K562 (cell line): ENCODE measurements at regions not wholly inside any gene's neighbourhood (a gene's known extent, or its start where the extent isn't known, plus 50 kb on each side); places are given as distances from the start of the nearest gene placed in this dataset.

Source experiments
- ATAC-seq: fragments of 200-7000 bp; cut with Tn5 transposase; 3 replicates; pipeline ENCODE4 v1.9.1; 2020; ENCODE audit warnings: moderate library complexity
- BruUV-seq: library from RNA; stranded (reverse); fragments of 400-500 nt; replicated peaks from 2 replicates; lab custom pipeline; 2021; lab: Mats Ljungman, UMichigan
- CTCF ChIA-PET: fragments of 300-600 bp; formaldehyde crosslinking; extraction: SDS; loops from one replicate; lab custom pipeline; 2021; ENCODE audit warnings: low intra/inter-chr PET ratio; lab: Yijun Ruan, JAX
- POLR2A ChIA-PET: fragments of 300-600, 350-650 bp; sonication (Branson Sonifier 250); formaldehyde crosslinking; extraction: SDS; loops from one replicate; lab custom pipeline; 2021; ENCODE audit warnings: antibody characterized with exemption, inconsistent platforms; lab: Yijun Ruan, JAX
- DNase-seq, 4 experiments: peaks; one replicate each; pipeline versions ENCODE4 v3.0.0 to v3.0.0-alpha.2; 2011 to 2018; ENCODE audit warnings: low spot score in 3 of 4, mixed read lengths in 3 of 4; ENCODE audit errors: extremely low read depth in 1 of 4
- FAIRE-seq: peaks from 2 replicates; lab custom pipeline; 2011; peaks lifted over from hg19 to GRCh38; lab: Jason Lieb, UNC
- H2AFZ ChIP-seq: 2 replicates; pipeline ENCODE4 v1.6.0; 2011; ENCODE audit warnings: low read depth, low read length, control low read depth, inconsistent platforms
- H3K27ac ChIP-seq: fragments of 200-600 bp; 3 replicates; pipeline ENCODE4 v1.8.0; 2011; ENCODE audit warnings: low read depth, mild to moderate bottlenecking, control low read depth, inconsistent platforms, low read length, moderate library complexity, mixed read lengths; ENCODE audit errors: extremely low read depth
- H3K27me3 ChIP-seq, 2 experiments: fragments of 300-600 bp in 1 of 2; 2 replicates in 1 of 2; 3 replicates in 1 of 2; pipeline versions ENCODE4 v1.6.0 to v1.8.0; 2011; ENCODE audit warnings: inconsistent platforms in 2 of 2, low read length in 2 of 2, mild to moderate bottlenecking in 1 of 2, mixed read lengths in 1 of 2, moderate library complexity in 1 of 2; ENCODE audit not compliant: control insufficient read depth in 2 of 2, insufficient read depth in 2 of 2
- H3K36me3 ChIP-seq: fragments of 300-600 bp; 3 replicates; pipeline ENCODE4 v1.8.0; 2011; ENCODE audit warnings: mild to moderate bottlenecking, low read length, inconsistent platforms; ENCODE audit not compliant: control insufficient read depth, insufficient read depth
- H3K4me1 ChIP-seq, 2 experiments: fragments of 200-600 bp in 1 of 2; replicated peaks in 1 of 2; 2 replicates in 1 of 2; 3 replicates in 1 of 2; pipeline versions ENCODE4 v1.5.1 to v1.8.0; 2011; ENCODE audit warnings: inconsistent platforms in 2 of 2, low read length in 2 of 2, mild to moderate bottlenecking in 1 of 2, mixed read lengths in 1 of 2, moderate library complexity in 1 of 2; ENCODE audit not compliant: control insufficient read depth in 2 of 2, insufficient read depth in 2 of 2
- H3K4me2 ChIP-seq: 2 replicates; pipeline ENCODE4 v1.6.1; 2011; ENCODE audit warnings: low read length, control low read depth, inconsistent platforms, mixed read lengths; ENCODE audit not compliant: insufficient read depth
- H3K4me3 ChIP-seq: fragments of 200-600 bp; sonication (generic), shearing (Covaris generic); 2 replicates; pipeline ENCODE4 v1.5.1; 2016; ENCODE audit warnings: control low read depth, inconsistent platforms
- H3K79me2 ChIP-seq: fragments of 200-600 bp; 3 replicates; pipeline ENCODE4 v1.8.0; 2011; ENCODE audit warnings: low read length, inconsistent platforms; ENCODE audit not compliant: control insufficient read depth, insufficient read depth
- H3K9ac ChIP-seq, 2 experiments: 2 replicates each; pipeline versions ENCODE4 v1.6.0 to v1.6.1; 2011; ENCODE audit warnings: low read depth in 2 of 2, low read length in 2 of 2, control low read depth in 1 of 2, inconsistent platforms in 1 of 2, mild to moderate bottlenecking in 1 of 2, mixed read lengths in 1 of 2; ENCODE audit not compliant: insufficient read depth in 1 of 2
- H3K9me1 ChIP-seq: one replicate; pipeline ENCODE4 v1.6.0; 2011; ENCODE audit warnings: inconsistent platforms, mild to moderate bottlenecking, low read length, moderate library complexity; ENCODE audit not compliant: control insufficient read depth, insufficient read depth
- H3K9me3 ChIP-seq: replicated peaks from 2 replicates; pipeline ENCODE4 v1.5.1; 2011; ENCODE audit warnings: low read depth, low read length, inconsistent platforms; ENCODE audit not compliant: control insufficient read depth, insufficient read depth
- H4K20me1 ChIP-seq: replicated peaks from 2 replicates; pipeline ENCODE4 v1.6.1; 2011; ENCODE audit warnings: low read length, inconsistent platforms, mixed read lengths; ENCODE audit not compliant: control insufficient read depth, insufficient read depth
- C11orf30 ChIP-seq: fragments of 450-650 bp; IDR thresholded peaks from 2 replicates; pipeline ENCODE4 v1.6.1; 2016; ENCODE audit warnings: low read depth, mild to moderate bottlenecking
- CHCHD3 ChIP-seq: fragments of 250-450 bp; sonication (Bioruptor Pico); IDR thresholded peaks from 2 replicates; pipeline ENCODE4 v2.1.2; 2022; ENCODE audit warnings: mild to moderate bottlenecking
- GTF2F1 ChIP-seq: IDR thresholded peaks from 2 replicates; pipeline ENCODE4 v1.6.1; 2011; ENCODE audit warnings: low read depth, low read length, improper control_type of control experiment
- MTA3 ChIP-seq: fragments of 450-650 bp; formaldehyde crosslinking; IDR thresholded peaks from 2 replicates; pipeline ENCODE4 v1.6.1; 2017; ENCODE audit warnings: mild to moderate bottlenecking, borderline replicate concordance
- NR3C1 ChIP-seq: sonication (generic); formaldehyde crosslinking; IDR thresholded peaks from 2 replicates; pipeline ENCODE4 v1.8.1; 2022; ENCODE audit warnings: missing genetic modification reagents
- POLR2AphosphoS2 ChIP-seq: IDR thresholded peaks from 2 replicates; pipeline ENCODE4 v1.6.1; 2012; ENCODE audit warnings: low read length, improper control_type of control experiment
- PURB ChIP-seq: sonication (generic); formaldehyde crosslinking; IDR thresholded peaks from 2 replicates; pipeline ENCODE4 v1.9.0; 2021; ENCODE audit warnings: low read depth, mild to moderate bottlenecking, missing genetic modification reagents
- PYGO2 ChIP-seq: fragments of 450-650 bp; IDR thresholded peaks from 2 replicates; pipeline ENCODE4 v1.6.1; 2016; ENCODE audit warnings: mild to moderate bottlenecking, missing genetic modification characterization, moderate library complexity, missing compliant biosample characterization
- SMAD1 ChIP-seq: fragments of 150-350 bp; IDR thresholded peaks from 2 replicates; pipeline ENCODE4 v1.6.1; 2014; ENCODE audit warnings: low read length, low read depth; ENCODE audit not compliant: partially characterized antibody
- ZFX ChIP-seq: sonication (generic); formaldehyde crosslinking; IDR thresholded peaks from 2 replicates; pipeline ENCODE4 v1.8.0; 2022; ENCODE audit warnings: mild to moderate bottlenecking, missing genetic modification reagents, moderate library complexity
- ZNF589 ChIP-seq: fragments of 200-800 bp; sonication (Bioruptor generic); IDR thresholded peaks from 2 replicates; pipeline ENCODE4 v1.6.1; 2016; ENCODE audit warnings: low read depth, missing genetic modification characterization, missing compliant biosample characterization
- WGBS: fragments of 100-300 bp; shearing (Covaris generic); methylation state at CpG from one replicate; pipeline ENCODE4 v1.1.6; 2016; ENCODE audit warnings: low coverage, mixed read lengths; ENCODE audit not compliant: insufficient coverage; ENCODE audit errors: missing lambda C conversion rate; 5-methylcytosine and 5-hydroxymethylcytosine counted together
- in situ Hi-C: fragments of 300-500 bp; cut with MboI; formaldehyde crosslinking; loops from 4 replicates; pipeline ENCODE4 v1.15.0; 2018; ENCODE audit warnings: inconsistent platforms, mixed read lengths
- intact Hi-C: fragments of 100-400 bp; cut with micrococcal nuclease; formaldehyde crosslinking; loops from 2 replicates; pipeline ENCODE4 v1.14.2; 2022
- TF ChIP-seq, protein P1 (sequence below), 2 experiments: fragments of 450-650 bp in 1 of 2; sonication (generic) in 1 of 2; formaldehyde crosslinking in 1 of 2; IDR thresholded peaks in 1 of 2; conservative IDR thresholded peaks in 1 of 2; 2 replicates each; pipeline versions ENCODE4 v1.6.1 to v1.8.1; 2016 to 2023; ENCODE audit warnings: mild to moderate bottlenecking in 2 of 2, moderate library complexity in 2 of 2, inconsistent platforms in 1 of 2, missing genetic modification reagents in 1 of 2
- TF ChIP-seq, protein P2 (sequence below): IDR thresholded peaks from 2 replicates; pipeline ENCODE4 v1.6.1; 2012; ENCODE audit warnings: low read depth, low read length, improper control_type of control experiment, borderline replicate concordance
- TF ChIP-seq, protein P3 (sequence below): fragments of 450-650 bp; formaldehyde crosslinking; IDR thresholded peaks from 2 replicates; pipeline ENCODE4 v1.4.0; 2022; ENCODE audit warnings: mild to moderate bottlenecking, moderate library complexity
- TF ChIP-seq, protein P4 (sequence below): fragments of 450-650 bp; IDR thresholded peaks from 2 replicates; pipeline ENCODE4 v1.6.1; 2017; ENCODE audit warnings: antibody characterized with exemption, mild to moderate bottlenecking

DNA sequence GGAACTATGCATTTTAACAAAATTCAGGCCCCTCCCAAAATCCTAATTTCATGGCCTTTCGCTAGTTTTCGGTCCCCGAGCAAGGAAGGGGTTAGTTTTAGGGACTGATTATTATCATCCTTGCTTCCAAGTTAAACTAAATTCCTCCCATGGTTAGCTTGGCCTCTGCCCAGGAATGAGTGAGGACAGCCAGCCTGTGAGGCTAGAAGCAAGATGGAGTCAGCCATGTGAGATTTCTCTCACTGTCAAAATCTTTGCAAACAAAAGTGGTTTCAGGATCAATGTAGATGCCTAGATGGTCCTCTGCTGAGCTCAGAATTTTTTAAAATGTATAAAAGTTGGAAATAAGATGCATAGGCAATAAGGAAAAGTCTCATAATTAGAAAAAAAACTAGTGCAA lies 208.9 kb downstream of the RSL24D1 start (continued):
- TF ChIP-seq, protein P1, sequence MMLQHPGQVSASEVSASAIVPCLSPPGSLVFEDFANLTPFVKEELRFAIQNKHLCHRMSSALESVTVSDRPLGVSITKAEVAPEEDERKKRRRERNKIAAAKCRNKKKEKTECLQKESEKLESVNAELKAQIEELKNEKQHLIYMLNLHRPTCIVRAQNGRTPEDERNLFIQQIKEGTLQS (IDR thresholded peaks at IDR 0.05) = no peak
- TF ChIP-seq, protein P1 (CRISPR knock-in tag; conservative IDR thresholded peaks at IDR 0.05) = no peak
- TF ChIP-seq PURB (CRISPR knock-in tag) = no peak
- TF ChIP-seq, protein P2, sequence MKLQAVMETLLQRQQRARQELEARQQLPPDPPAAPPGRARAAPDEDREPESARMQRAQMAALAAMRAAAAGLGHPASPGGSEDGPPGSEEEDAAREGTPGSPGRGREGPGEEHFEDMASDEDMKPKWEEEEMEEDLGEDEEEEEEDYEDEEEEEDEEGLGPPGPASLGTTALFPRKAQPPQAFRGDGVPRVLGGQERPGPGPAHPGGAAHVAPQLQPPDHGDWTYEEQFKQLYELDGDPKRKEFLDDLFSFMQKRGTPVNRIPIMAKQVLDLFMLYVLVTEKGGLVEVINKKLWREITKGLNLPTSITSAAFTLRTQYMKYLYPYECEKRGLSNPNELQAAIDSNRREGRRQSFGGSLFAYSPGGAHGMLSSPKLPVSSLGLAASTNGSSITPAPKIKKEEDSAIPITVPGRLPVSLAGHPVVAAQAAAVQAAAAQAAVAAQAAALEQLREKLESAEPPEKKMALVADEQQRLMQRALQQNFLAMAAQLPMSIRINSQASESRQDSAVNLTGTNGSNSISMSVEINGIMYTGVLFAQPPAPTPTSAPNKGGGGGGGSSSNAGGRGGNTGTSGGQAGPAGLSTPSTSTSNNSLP = no peak
- no peak for TF ChIP-seq ZFX (CRISPR knock-in tag)
- TF ChIP-seq, all 486 proteins: peak for 0

DNA sequence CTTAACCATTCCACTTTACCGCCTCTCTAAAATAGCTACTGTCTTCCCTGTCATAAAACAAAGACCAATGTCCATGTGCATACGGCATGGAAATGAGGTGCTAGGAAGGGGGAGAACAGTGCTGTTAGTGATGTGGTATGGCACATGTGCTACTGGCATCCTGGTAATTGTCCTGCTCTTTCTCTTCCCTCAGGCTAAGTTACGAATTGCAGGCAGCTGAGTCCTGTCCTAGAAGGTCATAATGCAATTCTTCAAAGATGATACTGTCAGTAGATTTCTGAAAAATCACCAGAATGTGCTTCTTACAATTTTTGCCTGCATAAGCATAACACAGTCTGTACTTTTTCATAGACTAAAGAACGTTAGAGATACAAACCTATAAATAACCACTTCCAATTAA lies 216.8 kb downstream of the RSL24D1 start:
- Histone ChIP-seq H3K4me1 (no peaks in the 10 kb centered on the region), H3K27ac (no peak overlapping the region), H3K79me2 (no peaks in the 10 kb centered on the region), H2AFZ (no peak overlapping the region), H3K27me3 (no peaks in the 10 kb centered on the region), H3K36me3 (no peaks in the 10 kb centered on the region), H4K20me1 (no peaks in the 10 kb centered on the region), H3K4me2 (no peak overlapping the region), H3K9me3 (no peaks in the 10 kb centered on the region), H3K9me1 (no peaks in the 10 kb centered on the region), H3K4me3 (no peak overlapping the region), H3K9ac (no peak overlapping the region)
- ChIA-PET CTCF (no interaction called here), POLR2A (no interaction called here)
- no peak for FAIRE-seq
- in situ Hi-C loops (no loop called here), intact Hi-C loops (no loop called here)
- WGBS = 0% methylated on average over 4 of the region's 4 CpGs
- BruUV-seq = no TSS peak
- DNase-seq = no peak
- ATAC-seq = no peak
- TF ChIP-seq POLR2AphosphoS2 = no peak
- no peak for TF ChIP-seq CHCHD3 (CRISPR knock-in tag)
- TF ChIP-seq PYGO2 (tag) = no peak
- TF ChIP-seq SMAD1 = no peak
- TF ChIP-seq C11orf30 = no peak
- TF ChIP-seq, protein P3, sequence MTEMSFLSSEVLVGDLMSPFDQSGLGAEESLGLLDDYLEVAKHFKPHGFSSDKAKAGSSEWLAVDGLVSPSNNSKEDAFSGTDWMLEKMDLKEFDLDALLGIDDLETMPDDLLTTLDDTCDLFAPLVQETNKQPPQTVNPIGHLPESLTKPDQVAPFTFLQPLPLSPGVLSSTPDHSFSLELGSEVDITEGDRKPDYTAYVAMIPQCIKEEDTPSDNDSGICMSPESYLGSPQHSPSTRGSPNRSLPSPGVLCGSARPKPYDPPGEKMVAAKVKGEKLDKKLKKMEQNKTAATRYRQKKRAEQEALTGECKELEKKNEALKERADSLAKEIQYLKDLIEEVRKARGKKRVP = no peak
- TF ChIP-seq, protein P4, sequence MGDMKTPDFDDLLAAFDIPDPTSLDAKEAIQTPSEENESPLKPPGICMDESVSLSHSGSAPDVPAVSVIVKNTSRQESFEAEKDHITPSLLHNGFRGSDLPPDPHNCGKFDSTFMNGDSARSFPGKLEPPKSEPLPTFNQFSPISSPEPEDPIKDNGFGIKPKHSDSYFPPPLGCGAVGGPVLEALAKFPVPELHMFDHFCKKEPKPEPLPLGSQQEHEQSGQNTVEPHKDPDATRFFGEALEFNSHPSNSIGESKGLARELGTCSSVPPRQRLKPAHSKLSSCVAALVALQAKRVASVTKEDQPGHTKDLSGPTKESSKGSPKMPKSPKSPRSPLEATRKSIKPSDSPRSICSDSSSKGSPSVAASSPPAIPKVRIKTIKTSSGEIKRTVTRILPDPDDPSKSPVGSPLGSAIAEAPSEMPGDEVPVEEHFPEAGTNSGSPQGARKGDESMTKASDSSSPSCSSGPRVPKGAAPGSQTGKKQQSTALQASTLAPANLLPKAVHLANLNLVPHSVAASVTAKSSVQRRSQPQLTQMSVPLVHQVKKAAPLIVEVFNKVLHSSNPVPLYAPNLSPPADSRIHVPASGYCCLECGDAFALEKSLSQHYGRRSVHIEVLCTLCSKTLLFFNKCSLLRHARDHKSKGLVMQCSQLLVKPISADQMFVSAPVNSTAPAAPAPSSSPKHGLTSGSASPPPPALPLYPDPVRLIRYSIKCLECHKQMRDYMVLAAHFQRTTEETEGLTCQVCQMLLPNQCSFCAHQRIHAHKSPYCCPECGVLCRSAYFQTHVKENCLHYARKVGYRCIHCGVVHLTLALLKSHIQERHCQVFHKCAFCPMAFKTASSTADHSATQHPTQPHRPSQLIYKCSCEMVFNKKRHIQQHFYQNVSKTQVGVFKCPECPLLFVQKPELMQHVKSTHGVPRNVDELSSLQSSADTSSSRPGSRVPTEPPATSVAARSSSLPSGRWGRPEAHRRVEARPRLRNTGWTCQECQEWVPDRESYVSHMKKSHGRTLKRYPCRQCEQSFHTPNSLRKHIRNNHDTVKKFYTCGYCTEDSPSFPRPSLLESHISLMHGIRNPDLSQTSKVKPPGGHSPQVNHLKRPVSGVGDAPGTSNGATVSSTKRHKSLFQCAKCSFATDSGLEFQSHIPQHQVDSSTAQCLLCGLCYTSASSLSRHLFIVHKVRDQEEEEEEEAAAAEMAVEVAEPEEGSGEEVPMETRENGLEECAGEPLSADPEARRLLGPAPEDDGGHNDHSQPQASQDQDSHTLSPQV = no peak
- no peak for TF ChIP-seq ZNF589
- TF ChIP-seq GTF2F1 = no peak
- TF ChIP-seq NR3C1 (CRISPR knock-in tag) = no peak
- TF ChIP-seq MTA3 = no peak
